ENCODE measurements at regions not wholly inside any gene's neighbourhood (a gene's known extent, or its start where the extent isn't known, plus 50 kb on each side); places are given as distances from the start of the nearest gene placed in this dataset.

DNA sequence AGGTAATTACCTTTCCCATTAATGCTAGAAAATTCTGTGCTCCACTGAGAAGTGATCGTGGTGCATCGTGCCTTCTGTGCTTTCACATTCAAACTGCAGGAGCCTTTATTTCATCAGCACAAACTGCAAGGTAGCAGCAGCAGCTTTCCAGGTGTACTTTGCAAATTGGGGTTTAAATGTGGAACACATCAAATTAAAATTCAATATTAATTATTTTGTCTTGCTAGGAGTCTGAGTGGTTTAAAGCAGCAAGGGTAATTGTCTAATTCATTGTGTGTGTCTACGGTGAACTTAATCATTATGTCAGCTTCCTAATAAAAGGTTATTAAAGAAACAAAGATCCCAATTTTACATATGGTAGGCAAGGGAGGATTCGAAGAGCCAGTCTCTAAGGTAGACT, 180.8 kb upstream of the ATP5MC3 start:
- intact Hi-C loops (cut with micrococcal nuclease; ENCODE audit: unreplicated experiment) = no loop called here
- peaks cover 41% of the 10 kb centered on the region for H3K4me1 ChIP-seq (ENCODE audit: insufficient read depth, low read length, poor library complexity, severe bottlenecking)
- H3K4me3 ChIP-seq (ENCODE audit: low read depth, low read length, poor library complexity, severe bottlenecking) = no peak overlapping the region
- CTCF ChIA-PET = no interaction called here
- POLR2A ChIA-PET (ENCODE audit: low non-redundant PET) = no interaction called here
- H3K27ac ChIP-seq (ENCODE audit: low read depth, low read length, poor library complexity, severe bottlenecking) = no peak overlapping the region
- TF ChIP-seq, protein P1, sequence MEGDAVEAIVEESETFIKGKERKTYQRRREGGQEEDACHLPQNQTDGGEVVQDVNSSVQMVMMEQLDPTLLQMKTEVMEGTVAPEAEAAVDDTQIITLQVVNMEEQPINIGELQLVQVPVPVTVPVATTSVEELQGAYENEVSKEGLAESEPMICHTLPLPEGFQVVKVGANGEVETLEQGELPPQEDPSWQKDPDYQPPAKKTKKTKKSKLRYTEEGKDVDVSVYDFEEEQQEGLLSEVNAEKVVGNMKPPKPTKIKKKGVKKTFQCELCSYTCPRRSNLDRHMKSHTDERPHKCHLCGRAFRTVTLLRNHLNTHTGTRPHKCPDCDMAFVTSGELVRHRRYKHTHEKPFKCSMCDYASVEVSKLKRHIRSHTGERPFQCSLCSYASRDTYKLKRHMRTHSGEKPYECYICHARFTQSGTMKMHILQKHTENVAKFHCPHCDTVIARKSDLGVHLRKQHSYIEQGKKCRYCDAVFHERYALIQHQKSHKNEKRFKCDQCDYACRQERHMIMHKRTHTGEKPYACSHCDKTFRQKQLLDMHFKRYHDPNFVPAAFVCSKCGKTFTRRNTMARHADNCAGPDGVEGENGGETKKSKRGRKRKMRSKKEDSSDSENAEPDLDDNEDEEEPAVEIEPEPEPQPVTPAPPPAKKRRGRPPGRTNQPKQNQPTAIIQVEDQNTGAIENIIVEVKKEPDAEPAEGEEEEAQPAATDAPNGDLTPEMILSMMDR (conservative IDR thresholded peaks at IDR 0.05; ENCODE audit: low read depth, low read length) = no peak
- TF ChIP-seq EZH2 (IDR thresholded peaks at IDR 0.05; ENCODE audit: borderline replicate concordance, low read depth, low read length, poor library complexity, severe bottlenecking) = no peak
- no peaks in the 10 kb centered on the region for H3K9me3 ChIP-seq (ENCODE audit: low read depth, low read length, poor library complexity, severe bottlenecking)
- BruUV-seq (replicated peaks) = no TSS peak
- no peaks in the 10 kb centered on the region for H3K27me3 ChIP-seq (replicated peaks; ENCODE audit: insufficient read depth, low read depth, low read length, poor library complexity)
- no peaks in the 10 kb centered on the region for H3K36me3 ChIP-seq (ENCODE audit: insufficient read depth, low read length, poor library complexity, severe bottlenecking)
- no peak for DNase-seq (ENCODE audit: low spot score)

DNA sequence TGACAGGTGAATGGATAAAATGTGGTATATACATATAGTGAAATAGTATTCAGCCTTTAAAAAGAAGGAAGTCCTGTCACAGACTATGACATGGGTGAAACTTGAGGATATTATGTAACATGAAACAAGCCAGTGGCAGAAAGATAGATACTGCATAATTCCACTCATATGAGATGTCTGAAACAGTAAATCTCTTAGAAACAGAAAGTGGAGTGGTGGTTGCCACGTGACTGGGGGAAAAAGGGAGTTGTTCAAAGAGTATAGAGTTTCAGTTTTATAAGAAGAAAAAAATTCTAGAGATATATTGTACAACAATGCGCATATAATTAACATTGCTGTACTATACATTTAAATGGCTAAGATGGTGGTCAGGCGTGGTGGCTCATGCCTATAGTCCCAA, 178.2 kb upstream of the ATP5MC3 start:
- Histone ChIP-seq H3K27me3 (replicated peaks; ENCODE audit: insufficient read depth, low read depth, low read length, poor library complexity) (no peaks in the 10 kb centered on the region), H3K9me3 (ENCODE audit: low read depth, low read length, poor library complexity, severe bottlenecking) (no peaks in the 10 kb centered on the region), H3K36me3 (ENCODE audit: insufficient read depth, low read length, poor library complexity, severe bottlenecking) (no peaks in the 10 kb centered on the region), H3K4me3 (ENCODE audit: low read depth, low read length, poor library complexity, severe bottlenecking) (no peak overlapping the region), H3K27ac (ENCODE audit: low read depth, low read length, poor library complexity, severe bottlenecking) (no peak overlapping the region), H3K4me1 (ENCODE audit: insufficient read depth, low read length, poor library complexity, severe bottlenecking) (peaks cover 27% of the 10 kb centered on the region)
- no TSS peak for BruUV-seq (replicated peaks)
- DNase-seq (ENCODE audit: low spot score) = no peak
- POLR2A ChIA-PET (ENCODE audit: low non-redundant PET) = no interaction called here
- TF ChIP-seq, protein P1 (conservative IDR thresholded peaks at IDR 0.05; ENCODE audit: low read depth, low read length) = no peak
- no peak for TF ChIP-seq EZH2 (IDR thresholded peaks at IDR 0.05; ENCODE audit: borderline replicate concordance, low read depth, low read length, poor library complexity, severe bottlenecking)
- intact Hi-C loops (cut with micrococcal nuclease; ENCODE audit: unreplicated experiment) = no loop called here
- CTCF ChIA-PET = no interaction called here

DNA sequence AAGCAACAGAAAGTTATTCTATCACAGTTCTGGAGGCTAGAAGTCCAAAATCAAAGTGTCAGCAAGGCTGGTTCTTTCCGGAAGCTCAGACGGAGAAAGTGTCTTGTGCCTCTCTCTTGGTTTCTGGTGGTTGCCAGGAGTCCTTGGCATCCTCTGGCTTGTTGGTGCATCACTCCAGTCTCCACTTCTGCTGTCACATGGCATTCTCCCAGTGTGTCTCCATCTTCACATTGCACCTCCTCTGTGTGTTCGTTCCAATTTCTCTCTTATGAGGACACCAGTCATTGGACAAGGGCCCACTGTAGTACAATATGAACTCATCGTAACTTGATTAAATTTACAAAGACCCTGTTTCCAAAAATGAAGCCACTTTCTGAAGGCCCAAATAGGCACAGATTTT, 175.4 kb upstream of the ATP5MC3 start:
- no peak for TF ChIP-seq EZH2 (IDR thresholded peaks at IDR 0.05; ENCODE audit: borderline replicate concordance, low read depth, low read length, poor library complexity, severe bottlenecking)
- H3K4me1 ChIP-seq (ENCODE audit: insufficient read depth, low read length, poor library complexity, severe bottlenecking) = peaks cover under 1% of the 10 kb centered on the region
- H3K27ac ChIP-seq (ENCODE audit: low read depth, low read length, poor library complexity, severe bottlenecking) = no peak overlapping the region
- no peaks in the 10 kb centered on the region for H3K27me3 ChIP-seq (replicated peaks; ENCODE audit: insufficient read depth, low read depth, low read length, poor library complexity)
- H3K4me3 ChIP-seq (ENCODE audit: low read depth, low read length, poor library complexity, severe bottlenecking) = no peak overlapping the region
- H3K9me3 ChIP-seq (ENCODE audit: low read depth, low read length, poor library complexity, severe bottlenecking) = no peaks in the 10 kb centered on the region
- intact Hi-C loops (cut with micrococcal nuclease; ENCODE audit: unreplicated experiment) = no loop called here
- DNase-seq (ENCODE audit: low spot score) = no peak
- ChIA-PET POLR2A (ENCODE audit: low non-redundant PET) (no interaction called here), CTCF (no interaction called here)
- no TSS peak for BruUV-seq (replicated peaks)
- H3K36me3 ChIP-seq (ENCODE audit: insufficient read depth, low read length, poor library complexity, severe bottlenecking) = no peaks in the 10 kb centered on the region

DNA sequence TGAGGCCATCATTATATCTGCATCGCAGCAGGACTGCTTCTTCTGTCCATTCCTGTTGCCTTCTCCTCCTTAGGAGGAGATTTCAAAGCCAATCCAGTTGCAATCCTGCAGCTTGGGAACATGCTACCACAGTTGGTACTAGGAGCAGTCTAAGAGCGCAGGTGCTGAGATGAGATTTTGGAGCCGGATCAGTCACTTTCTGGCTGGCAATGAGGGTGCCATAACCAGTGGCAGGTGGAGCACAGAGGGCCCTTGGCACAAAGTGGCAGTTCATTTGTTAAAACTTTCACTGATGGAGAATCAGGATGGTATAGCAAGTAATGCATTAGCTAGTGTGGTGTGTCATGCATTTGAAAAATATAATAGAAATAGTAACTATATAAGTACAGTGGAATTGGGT, 173.7 kb upstream of the ATP5MC3 start:
- intact Hi-C loops (cut with micrococcal nuclease; ENCODE audit: unreplicated experiment) = no loop called here
- no peak for TF ChIP-seq EZH2 (IDR thresholded peaks at IDR 0.05; ENCODE audit: borderline replicate concordance, low read depth, low read length, poor library complexity, severe bottlenecking)
- TF ChIP-seq, protein P1 (conservative IDR thresholded peaks at IDR 0.05; ENCODE audit: low read depth, low read length) = no peak
- Histone ChIP-seq H3K27ac (ENCODE audit: low read depth, low read length, poor library complexity, severe bottlenecking) (no peak overlapping the region), H3K36me3 (ENCODE audit: insufficient read depth, low read length, poor library complexity, severe bottlenecking) (no peaks in the 10 kb centered on the region), H3K9me3 (ENCODE audit: low read depth, low read length, poor library complexity, severe bottlenecking) (no peaks in the 10 kb centered on the region), H3K4me3 (ENCODE audit: low read depth, low read length, poor library complexity, severe bottlenecking) (no peak overlapping the region), H3K4me1 (ENCODE audit: insufficient read depth, low read length, poor library complexity, severe bottlenecking) (no peaks in the 10 kb centered on the region), H3K27me3 (replicated peaks; ENCODE audit: insufficient read depth, low read depth, low read length, poor library complexity) (no peaks in the 10 kb centered on the region)
- DNase-seq (ENCODE audit: low spot score) = no peak
- ChIA-PET CTCF (interaction anchor here (0.6 kb wide), 1 partner anchor 1792 kb away, joined by 3 read pairs; no protein-coding TSS in a partner anchor), POLR2A (ENCODE audit: low non-redundant PET) (no interaction called here)
- BruUV-seq (replicated peaks) = no TSS peak

All from A673 (cell line).